ENCODE measurements at regions not wholly inside any gene's neighbourhood (a gene's known extent, or its start where the extent isn't known, plus 50 kb on each side); places are given as distances from the start of the nearest gene placed in this dataset.

DNA sequence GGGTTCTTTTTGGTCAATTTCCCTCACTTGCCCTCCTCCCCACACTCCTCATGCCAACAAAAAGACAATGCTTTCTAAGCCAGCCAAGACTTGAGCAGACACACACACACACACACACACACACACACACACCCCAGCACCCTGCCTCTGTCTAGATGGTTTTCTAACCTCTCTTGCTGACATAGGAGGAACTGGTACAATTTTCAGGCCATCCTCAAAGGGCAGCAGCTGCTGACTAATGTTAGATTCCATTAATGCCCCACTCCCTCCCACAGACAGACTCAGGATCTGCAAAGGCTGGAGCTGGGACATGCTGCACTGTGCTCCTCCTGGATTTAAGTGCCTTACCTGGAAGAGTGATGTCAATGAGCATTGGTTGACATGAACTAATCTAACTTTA lies 438.4 kb downstream of the OCA2 start:
- TF ChIP-seq, protein P1, sequence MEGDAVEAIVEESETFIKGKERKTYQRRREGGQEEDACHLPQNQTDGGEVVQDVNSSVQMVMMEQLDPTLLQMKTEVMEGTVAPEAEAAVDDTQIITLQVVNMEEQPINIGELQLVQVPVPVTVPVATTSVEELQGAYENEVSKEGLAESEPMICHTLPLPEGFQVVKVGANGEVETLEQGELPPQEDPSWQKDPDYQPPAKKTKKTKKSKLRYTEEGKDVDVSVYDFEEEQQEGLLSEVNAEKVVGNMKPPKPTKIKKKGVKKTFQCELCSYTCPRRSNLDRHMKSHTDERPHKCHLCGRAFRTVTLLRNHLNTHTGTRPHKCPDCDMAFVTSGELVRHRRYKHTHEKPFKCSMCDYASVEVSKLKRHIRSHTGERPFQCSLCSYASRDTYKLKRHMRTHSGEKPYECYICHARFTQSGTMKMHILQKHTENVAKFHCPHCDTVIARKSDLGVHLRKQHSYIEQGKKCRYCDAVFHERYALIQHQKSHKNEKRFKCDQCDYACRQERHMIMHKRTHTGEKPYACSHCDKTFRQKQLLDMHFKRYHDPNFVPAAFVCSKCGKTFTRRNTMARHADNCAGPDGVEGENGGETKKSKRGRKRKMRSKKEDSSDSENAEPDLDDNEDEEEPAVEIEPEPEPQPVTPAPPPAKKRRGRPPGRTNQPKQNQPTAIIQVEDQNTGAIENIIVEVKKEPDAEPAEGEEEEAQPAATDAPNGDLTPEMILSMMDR (IDR thresholded peaks at IDR 0.05), result no peak
- no peak for TF ChIP-seq POLR2A (IDR thresholded peaks at IDR 0.05)

All from transverse colon (tissue), 3 donors.